ENCODE measurements at regions not wholly inside any gene's neighbourhood (a gene's known extent, or its start where the extent isn't known, plus 50 kb on each side); places are given as distances from the start of the nearest gene placed in this dataset.
A peak's percentile ranks its signal among the peaks of the same experiment; 100 is the strongest.

DNA sequence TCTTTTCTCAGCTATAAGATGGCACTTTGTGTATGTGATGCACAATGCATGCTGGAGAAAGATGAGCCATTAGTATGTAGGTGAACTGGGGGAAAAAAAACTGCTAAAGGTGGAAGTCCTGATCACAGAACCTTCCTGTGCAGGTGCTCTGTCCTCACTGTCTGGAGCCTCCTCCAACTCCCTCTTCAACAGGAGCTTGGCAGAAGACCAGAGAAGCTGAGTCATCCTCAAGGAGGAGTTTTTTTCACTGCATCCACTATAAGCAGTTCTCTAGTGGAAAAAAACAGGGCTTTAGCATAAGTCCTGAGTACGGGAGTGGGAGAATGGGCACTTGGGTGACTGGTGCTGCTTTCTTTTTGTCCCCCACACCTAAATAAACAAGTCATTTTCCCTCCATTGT lies 168.4 kb upstream of the CADPS start:
- no peak for DNase-seq (ENCODE audit: low read depth)

DNA sequence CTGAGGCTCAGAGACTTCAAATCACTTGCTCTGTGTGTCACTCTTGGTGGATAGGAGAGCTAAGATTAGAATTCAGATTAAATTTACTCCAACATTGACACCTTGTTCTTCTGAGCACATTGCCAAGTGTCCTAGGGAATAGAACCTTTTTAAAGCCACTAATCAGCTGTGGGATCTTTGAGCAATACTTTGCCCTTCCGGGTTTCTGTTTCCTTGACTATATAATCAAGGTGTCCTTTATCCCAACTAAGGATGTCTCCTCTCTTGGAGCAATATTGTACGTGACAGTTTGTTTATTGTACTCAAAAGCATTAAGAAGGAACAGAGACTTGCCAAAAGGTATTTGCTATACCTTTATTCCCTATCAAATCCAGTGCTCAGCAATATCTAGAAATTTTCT lies 170.9 kb upstream of the CADPS start:
- DNase-seq (ENCODE audit: low read depth) = no peak

GRCh38 chr3:63046580-63046979 lies 171.4 kb upstream of the CADPS start:
- DNase-seq (ENCODE audit: low read depth) = no peak

GRCh38 chr3:63047068-63047467 lies 171.9 kb upstream of the CADPS start:
- no peak for DNase-seq (ENCODE audit: low read depth)

DNA sequence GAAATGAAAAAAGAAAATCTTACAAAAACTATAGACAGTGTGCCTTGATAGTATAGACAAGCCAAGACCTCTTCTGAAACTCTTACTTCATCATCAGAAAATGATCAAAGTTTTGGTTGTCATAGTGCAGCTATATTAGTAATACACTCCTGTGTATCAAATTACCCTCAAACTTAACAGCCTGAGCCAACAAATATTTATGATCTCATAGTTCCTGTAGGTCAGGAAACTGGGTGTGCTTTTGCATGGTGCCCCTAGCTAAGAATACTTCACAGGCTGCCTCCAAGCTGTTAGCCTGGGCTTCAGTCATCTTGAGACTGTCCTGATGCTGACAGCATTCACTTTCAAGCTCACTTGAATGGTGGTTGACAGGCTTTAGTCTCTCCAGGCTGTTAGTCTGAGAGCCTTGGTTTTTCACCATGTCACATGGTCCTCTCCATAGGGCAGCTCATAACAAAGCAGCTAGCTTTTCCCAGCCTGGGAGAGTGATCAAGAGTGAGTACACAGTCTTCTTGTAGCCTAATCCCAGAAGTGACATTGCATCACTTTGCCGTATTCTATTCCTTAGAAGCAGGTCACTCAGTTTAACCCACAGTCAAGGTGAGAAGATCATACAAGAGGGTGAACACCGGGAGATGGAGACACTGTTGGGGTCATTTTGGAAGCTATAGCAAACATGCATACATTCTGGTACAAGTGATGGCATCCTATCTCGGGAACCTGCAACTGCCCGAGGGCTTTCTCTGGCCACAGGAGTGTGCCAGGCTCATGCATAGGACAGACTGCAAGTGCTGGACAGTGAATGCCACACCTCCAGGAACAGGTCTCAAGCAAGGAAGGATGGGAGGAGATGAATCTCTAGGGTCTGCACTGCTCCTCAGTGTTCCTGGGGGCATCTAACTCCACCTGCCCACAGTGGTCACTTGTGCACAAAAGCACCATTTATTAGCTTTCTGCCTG lies 173.4 kb upstream of the CADPS start:
- no peak for DNase-seq (ENCODE audit: low read depth)

DNA sequence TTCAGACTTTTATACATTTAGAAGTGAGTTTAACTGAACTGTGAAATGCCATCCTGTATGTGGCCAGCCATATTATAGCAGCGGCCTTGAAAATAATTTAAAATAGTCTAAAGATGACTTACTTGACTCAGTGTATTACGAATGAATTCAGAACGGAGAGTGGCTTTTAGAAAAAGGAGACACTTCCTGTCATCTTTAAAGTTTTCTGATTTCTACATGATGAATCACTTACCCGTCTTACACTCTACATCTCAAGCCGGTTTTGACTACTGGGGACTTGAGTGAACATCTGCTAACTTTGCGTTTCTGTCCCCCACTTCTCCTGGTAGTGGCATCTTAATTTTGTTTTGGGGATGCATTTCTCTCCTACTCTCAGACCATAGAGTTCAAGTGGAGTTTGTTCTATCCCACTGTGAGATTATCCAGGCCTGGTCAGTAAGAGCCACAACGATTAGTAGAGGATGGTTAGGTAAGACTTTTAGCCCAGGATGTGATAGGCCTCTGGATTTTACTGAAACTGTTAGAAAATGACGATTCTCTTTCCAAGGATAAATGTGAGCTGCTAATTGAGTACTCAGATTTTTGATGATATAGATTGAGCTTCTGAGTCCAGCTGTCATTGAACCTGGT lies 175.4 kb upstream of the CADPS start:
- no peak for DNase-seq (ENCODE audit: low read depth)

DNA sequence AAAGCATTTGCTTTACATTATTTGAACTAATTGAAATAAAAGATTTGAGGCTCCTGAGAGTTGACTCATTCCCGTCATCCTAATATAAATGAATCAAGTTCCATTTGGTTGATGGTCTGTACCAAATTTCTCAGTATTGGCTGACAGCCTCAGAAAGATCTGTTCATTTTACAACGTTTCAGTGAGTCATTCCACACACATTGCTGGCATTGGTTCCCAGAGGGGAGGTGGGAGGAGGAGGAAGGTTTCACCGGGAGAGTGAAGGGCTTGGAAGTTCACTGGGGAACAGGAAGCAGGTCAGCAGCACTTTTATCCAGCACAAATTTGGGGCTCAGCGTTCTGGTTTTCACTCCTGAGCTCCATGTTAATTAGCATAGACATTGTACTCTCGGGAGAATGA lies 176.7 kb upstream of the CADPS start:
- no peak for DNase-seq (ENCODE audit: low read depth)

DNA sequence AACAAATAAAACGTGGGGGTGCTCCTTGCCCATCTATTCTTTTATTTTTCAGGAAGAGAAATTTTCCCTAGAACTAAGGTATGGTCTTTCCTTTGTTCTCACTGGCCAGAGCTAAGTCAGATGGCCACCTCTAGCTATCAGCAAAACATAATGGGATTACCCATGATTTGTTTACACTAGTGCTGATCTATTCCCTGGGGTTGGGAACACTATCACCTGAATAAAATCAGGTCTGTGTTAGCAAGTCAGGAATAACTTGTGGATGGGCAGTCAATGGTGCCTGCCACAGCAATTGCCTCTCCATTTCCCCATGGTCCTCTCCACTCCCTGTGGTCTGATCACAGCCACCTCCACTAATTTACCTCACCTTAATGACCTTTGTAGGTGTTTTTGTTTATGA lies 181.7 kb upstream of the CADPS start:
- DNase-seq (ENCODE audit: low read depth) = no peak

- DNase-seq (ENCODE audit: low read depth) = no peak
Measured at GRCh38 chr3:63060412-63060811, 185.2 kb upstream of the CADPS start.

DNA sequence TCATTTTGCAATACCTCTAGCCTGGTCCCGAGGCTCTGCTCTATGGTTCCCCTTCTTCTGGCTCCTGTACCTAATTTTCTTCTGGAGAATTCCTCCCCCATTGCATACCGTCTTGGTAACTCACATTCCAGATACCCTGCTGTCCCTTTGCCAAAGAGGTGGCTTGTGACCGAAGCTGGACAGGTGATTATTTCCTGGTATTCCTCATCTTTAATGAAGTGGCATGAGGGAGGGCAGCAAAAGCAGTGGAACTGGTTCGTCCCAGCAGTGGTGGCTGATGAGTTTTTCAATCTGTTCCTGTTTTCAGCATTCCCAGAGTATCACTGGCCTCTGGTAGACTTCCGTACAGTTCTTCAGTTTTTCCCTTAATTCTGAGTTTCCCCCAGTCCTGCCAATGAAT lies 186.2 kb upstream of the CADPS start:
- DNase-seq (ENCODE audit: low read depth) = no peak

DNA sequence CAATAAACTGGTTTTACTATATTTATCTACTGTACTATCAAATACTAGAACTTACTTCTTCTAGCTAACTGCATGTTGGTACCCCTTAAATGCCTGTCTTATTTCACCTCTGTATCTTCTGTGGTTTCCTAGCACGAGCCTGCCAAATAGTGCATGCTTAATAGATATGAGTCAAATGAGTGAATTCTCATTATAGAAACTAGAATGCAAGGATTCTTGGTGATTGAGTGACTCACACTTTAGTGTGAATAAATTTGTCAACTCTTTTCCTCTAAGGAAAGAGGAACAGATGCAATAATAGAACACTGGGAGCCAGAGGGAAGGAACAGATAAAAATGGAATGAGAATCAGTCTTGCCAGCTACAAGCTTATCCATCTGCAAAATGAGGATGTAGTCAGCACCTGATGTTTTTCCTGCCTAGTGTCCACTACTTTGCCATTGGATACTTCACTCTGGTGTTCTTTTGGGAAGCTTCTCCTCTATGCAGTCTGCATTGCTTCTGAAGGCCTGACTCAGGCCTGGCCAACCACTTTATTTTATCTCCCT lies 189.1 kb upstream of the CADPS start:
- no peak for DNase-seq (ENCODE audit: low read depth)

DNA sequence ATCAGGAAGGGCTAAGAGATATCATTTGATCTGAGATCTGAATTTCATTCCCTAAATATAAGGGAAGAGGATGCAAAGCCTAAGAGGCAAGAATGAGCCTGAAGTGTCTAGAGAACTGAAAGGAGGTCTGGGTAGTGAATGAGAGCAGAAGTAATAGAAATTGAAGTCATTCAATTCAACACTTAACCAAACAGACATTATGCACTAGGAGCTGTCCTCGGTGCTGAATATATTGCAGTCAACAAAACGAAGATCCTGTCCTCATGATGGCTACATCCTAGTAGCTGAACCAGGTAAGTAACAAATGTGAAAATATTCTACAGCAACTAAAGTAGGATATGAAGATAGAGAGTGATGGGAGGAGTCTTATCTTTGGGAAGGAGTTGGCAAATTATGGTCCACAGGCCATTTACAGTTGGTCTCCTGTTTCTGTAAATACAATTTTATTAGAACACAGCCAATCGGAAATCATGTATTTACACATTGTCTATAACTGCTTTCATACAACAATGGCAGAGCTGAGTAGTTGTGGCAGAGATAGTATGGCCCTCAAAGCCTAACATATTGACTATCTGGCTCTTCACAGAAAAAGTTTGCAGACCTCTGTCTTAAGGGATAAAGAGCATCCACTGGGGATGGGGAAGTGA lies 192.9 kb upstream of the CADPS start:
- peak; percentile 58 for DNase-seq (ENCODE audit: low read depth)

- no peak for DNase-seq (ENCODE audit: low read depth)
Measured at GRCh38 chr3:63069806-63070475, 194.7 kb upstream of the CADPS start.

DNA sequence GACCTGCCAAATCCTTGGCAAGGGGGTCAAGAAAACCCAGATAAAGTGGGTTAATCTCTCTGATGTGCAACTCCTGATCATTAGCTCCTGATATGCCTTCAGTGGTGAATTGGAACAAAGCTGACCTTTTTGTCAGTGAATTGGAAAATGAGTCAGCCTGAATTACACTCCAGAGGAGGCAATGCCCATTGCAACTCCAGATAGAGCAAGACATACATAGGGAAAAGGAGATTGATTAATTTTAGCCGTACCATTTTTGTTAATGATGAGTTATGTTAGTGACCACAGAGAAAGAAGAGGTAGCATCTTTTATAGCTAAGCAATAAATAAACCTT lies 195.2 kb upstream of the CADPS start:
- DNase-seq (ENCODE audit: low read depth) = no peak

- DNase-seq (ENCODE audit: low read depth) = no peak
Measured at GRCh38 chr3:63076357-63076756, 201.1 kb upstream of the CADPS start.

- no peak for DNase-seq (ENCODE audit: low read depth)
Measured at GRCh38 chr3:63086190-63086589, 191.9 kb upstream of the SYNPR start.

- no peak for DNase-seq (ENCODE audit: low read depth)
Measured at GRCh38 chr3:63089007-63089750, 188.9 kb upstream of the SYNPR start.

- DNase-seq (ENCODE audit: low read depth) = no peak
Measured at GRCh38 chr3:63089751-63090132, 188.4 kb upstream of the SYNPR start.

GRCh38 chr3:63090656-63091055 lies 187.5 kb upstream of the SYNPR start:
- DNase-seq (ENCODE audit: low read depth) = no peak

DNA sequence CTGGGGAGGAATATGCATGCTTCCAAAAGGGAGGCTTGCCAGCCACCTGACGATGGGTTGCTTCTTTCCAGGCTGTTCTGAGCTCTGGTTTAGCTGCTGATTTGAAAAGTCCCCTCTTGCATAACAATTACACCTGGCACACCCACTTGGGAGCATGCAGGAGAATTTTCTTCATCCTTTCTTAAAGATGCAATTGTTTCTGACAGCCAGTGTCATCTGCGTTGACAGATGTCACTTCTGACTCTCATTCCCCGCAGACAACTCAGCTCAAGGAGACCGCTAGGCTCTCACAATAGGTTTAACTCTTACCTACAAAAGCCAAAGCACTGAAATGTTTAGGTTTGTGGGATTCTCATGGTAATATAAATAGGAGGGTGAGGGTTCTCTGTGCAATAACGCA lies 185.6 kb upstream of the SYNPR start:
- DNase-seq (ENCODE audit: low read depth) = no peak
